ENCODE measurements at regions not wholly inside any gene's neighbourhood (a gene's known extent, or its start where the extent isn't known, plus 50 kb on each side); places are given as distances from the start of the nearest gene placed in this dataset.

DNA sequence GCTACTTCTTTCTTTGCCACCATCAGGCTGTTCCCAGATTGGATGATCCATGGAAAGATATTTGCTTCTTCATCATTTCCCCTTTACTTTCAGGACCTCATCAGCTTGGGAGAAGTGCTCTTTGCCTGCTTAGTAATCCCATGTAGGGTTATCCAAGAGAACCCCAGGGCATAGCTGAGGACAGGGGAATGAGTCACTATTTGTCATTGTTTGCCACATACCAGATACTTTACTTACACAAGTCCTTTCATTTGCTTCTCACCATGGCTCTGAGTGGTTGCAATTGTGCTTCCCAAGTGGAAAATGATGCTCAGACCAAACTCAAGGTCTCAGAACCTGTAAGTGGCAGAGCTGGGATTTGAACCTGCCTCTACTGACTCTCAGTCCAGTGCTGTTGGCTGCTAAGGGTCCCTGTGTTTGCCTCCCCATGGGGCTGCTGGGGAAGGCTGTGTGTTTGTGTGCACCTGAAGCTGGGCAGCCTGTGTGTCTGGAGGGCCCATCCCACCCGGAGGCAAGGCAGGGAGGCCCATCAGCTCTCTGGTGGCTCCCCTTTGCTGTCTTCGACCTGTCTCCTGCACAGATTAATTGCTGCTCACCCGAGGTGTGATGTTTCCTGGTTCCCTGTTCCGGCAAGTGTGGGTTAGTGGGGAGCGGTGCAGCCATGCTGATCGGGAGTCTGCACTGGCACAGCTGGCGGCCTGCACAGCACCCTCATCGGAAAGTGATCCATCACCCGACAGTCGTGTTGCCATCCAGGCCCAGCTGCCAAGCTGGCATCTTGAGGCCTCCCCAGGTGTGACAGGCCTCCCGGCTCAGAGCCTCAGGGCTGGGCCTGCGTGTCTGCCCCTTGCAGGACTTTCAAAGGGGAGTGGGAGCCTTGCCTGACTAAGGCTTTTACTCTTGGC is 228.8 kb downstream of the DHX35 start:
- Histone ChIP-seq H3K36me3 (ENCODE audit: insufficient read depth) (no peaks in the 10 kb centered on the region), H3K27ac (ENCODE audit: low read depth) (no peak overlapping the region), H3K4me2 (no peak overlapping the region), H3K79me2 (replicated peaks; ENCODE audit: insufficient read depth) (no peaks in the 10 kb centered on the region), H3F3A (replicated peaks; ENCODE audit: low read depth) (no peaks in the 10 kb centered on the region), H3K9me2 (ENCODE audit: insufficient read depth) (no peaks in the 10 kb centered on the region), H4K20me1 (replicated peaks; ENCODE audit: insufficient read depth) (no peaks in the 10 kb centered on the region), H3K4me3 (no peak overlapping the region), H2AFZ (no peak overlapping the region), H3K27me3 (ENCODE audit: insufficient read depth) (no peaks in the 10 kb centered on the region), H3K4me1 (ENCODE audit: insufficient read depth) (no peaks in the 10 kb centered on the region)
- ATAC-seq (no peak), DNase-seq (ENCODE audit: low spot score) (peak; percentile 5)
- Mint-ChIP-seq H3K4me1 (peaks cover 2% of the 10 kb centered on the region; the same call in 1 of the 3 replicates), H3K36me3 (ENCODE audit: low read depth) (no peaks in the 10 kb centered on the region), H3K4me3 (no peak overlapping the region), H3K27ac (no peak overlapping the region), H3K9me3 (peaks cover 3% of the 10 kb centered on the region; the same call in 1 of the 3 replicates), H3K27me3 (ENCODE audit: insufficient read depth, low read depth, poor library complexity) (no peaks in the 10 kb centered on the region)
- TF ChIP-seq, protein P1, sequence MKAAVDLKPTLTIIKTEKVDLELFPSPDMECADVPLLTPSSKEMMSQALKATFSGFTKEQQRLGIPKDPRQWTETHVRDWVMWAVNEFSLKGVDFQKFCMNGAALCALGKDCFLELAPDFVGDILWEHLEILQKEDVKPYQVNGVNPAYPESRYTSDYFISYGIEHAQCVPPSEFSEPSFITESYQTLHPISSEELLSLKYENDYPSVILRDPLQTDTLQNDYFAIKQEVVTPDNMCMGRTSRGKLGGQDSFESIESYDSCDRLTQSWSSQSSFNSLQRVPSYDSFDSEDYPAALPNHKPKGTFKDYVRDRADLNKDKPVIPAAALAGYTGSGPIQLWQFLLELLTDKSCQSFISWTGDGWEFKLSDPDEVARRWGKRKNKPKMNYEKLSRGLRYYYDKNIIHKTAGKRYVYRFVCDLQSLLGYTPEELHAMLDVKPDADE (IDR thresholded peaks at IDR 0.05) = no peak
- no peak for TF ChIP-seq EZH2phosphoT487 (IDR thresholded peaks at IDR 0.05; ENCODE audit: unreplicated experiment)
- no peak for TF ChIP-seq STAT1 (IDR thresholded peaks at IDR 0.05; ENCODE audit: unreplicated experiment)
- no peak for TF ChIP-seq NANOG (IDR thresholded peaks at IDR 0.05; ENCODE audit: borderline replicate concordance)
- no peak for TF ChIP-seq ZNF331 (CRISPR knock-in tag; IDR thresholded peaks at IDR 0.05; ENCODE audit: low read depth)
- TF ChIP-seq, protein P2, sequence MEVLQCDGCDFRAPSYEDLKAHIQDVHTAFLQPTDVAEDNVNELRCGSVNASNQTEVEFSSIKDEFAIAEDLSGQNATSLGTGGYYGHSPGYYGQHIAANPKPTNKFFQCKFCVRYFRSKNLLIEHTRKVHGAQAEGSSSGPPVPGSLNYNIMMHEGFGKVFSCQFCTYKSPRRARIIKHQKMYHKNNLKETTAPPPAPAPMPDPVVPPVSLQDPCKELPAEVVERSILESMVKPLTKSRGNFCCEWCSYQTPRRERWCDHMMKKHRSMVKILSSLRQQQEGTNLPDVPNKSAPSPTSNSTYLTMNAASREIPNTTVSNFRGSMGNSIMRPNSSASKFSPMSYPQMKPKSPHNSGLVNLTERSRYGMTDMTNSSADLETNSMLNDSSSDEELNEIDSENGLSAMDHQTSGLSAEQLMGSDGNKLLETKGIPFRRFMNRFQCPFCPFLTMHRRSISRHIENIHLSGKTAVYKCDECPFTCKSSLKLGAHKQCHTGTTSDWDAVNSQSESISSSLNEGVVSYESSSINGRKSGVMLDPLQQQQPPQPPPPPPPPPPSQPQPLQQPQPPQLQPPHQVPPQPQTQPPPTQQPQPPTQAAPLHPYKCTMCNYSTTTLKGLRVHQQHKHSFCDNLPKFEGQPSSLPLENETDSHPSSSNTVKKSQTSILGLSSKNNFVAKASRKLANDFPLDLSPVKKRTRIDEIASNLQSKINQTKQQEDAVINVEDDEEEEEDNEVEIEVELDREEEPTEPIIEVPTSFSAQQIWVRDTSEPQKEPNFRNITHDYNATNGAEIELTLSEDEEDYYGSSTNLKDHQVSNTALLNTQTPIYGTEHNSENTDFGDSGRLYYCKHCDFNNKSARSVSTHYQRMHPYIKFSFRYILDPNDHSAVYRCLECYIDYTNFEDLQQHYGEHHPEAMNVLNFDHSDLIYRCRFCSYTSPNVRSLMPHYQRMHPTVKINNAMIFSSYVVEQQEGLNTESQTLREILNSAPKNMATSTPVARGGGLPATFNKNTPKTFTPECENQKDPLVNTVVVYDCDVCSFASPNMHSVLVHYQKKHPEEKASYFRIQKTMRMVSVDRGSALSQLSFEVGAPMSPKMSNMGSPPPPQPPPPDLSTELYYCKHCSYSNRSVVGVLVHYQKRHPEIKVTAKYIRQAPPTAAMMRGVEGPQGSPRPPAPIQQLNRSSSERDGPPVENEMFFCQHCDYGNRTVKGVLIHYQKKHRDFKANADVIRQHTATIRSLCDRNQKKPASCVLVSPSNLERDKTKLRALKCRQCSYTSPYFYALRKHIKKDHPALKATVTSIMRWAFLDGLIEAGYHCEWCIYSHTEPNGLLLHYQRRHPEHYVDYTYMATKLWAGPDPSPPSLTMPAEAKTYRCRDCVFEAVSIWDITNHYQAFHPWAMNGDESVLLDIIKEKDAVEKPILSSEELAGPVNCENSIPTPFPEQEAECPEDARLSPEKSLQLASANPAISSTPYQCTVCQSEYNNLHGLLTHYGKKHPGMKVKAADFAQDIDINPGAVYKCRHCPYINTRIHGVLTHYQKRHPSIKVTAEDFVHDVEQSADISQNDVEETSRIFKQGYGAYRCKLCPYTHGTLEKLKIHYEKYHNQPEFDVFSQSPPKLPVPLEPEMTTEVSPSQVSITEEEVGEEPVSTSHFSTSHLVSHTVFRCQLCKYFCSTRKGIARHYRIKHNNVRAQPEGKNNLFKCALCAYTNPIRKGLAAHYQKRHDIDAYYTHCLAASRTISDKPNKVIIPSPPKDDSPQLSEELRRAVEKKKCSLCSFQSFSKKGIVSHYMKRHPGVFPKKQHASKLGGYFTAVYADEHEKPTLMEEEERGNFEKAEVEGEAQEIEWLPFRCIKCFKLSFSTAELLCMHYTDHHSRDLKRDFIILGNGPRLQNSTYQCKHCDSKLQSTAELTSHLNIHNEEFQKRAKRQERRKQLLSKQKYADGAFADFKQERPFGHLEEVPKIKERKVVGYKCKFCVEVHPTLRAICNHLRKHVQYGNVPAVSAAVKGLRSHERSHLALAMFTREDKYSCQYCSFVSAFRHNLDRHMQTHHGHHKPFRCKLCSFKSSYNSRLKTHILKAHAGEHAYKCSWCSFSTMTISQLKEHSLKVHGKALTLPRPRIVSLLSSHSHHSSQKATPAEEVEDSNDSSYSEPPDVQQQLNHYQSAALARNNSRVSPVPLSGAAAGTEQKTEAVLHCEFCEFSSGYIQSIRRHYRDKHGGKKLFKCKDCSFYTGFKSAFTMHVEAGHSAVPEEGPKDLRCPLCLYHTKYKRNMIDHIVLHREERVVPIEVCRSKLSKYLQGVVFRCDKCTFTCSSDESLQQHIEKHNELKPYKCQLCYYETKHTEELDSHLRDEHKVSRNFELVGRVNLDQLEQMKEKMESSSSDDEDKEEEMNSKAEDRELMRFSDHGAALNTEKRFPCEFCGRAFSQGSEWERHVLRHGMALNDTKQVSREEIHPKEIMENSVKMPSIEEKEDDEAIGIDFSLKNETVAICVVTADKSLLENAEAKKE (CRISPR knock-in tag; IDR thresholded peaks at IDR 0.05) = no peak
- TF ChIP-seq, protein P3, sequence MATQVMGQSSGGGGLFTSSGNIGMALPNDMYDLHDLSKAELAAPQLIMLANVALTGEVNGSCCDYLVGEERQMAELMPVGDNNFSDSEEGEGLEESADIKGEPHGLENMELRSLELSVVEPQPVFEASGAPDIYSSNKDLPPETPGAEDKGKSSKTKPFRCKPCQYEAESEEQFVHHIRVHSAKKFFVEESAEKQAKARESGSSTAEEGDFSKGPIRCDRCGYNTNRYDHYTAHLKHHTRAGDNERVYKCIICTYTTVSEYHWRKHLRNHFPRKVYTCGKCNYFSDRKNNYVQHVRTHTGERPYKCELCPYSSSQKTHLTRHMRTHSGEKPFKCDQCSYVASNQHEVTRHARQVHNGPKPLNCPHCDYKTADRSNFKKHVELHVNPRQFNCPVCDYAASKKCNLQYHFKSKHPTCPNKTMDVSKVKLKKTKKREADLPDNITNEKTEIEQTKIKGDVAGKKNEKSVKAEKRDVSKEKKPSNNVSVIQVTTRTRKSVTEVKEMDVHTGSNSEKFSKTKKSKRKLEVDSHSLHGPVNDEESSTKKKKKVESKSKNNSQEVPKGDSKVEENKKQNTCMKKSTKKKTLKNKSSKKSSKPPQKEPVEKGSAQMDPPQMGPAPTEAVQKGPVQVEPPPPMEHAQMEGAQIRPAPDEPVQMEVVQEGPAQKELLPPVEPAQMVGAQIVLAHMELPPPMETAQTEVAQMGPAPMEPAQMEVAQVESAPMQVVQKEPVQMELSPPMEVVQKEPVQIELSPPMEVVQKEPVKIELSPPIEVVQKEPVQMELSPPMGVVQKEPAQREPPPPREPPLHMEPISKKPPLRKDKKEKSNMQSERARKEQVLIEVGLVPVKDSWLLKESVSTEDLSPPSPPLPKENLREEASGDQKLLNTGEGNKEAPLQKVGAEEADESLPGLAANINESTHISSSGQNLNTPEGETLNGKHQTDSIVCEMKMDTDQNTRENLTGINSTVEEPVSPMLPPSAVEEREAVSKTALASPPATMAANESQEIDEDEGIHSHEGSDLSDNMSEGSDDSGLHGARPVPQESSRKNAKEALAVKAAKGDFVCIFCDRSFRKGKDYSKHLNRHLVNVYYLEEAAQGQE (IDR thresholded peaks at IDR 0.05; ENCODE audit: unreplicated experiment) = no peak
- TF ChIP-seq, protein P4, sequence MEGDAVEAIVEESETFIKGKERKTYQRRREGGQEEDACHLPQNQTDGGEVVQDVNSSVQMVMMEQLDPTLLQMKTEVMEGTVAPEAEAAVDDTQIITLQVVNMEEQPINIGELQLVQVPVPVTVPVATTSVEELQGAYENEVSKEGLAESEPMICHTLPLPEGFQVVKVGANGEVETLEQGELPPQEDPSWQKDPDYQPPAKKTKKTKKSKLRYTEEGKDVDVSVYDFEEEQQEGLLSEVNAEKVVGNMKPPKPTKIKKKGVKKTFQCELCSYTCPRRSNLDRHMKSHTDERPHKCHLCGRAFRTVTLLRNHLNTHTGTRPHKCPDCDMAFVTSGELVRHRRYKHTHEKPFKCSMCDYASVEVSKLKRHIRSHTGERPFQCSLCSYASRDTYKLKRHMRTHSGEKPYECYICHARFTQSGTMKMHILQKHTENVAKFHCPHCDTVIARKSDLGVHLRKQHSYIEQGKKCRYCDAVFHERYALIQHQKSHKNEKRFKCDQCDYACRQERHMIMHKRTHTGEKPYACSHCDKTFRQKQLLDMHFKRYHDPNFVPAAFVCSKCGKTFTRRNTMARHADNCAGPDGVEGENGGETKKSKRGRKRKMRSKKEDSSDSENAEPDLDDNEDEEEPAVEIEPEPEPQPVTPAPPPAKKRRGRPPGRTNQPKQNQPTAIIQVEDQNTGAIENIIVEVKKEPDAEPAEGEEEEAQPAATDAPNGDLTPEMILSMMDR (conservative IDR thresholded peaks at IDR 0.05; ENCODE audit: low read depth in 2 of 2) = no peak
- TF ChIP-seq CREB1 (CRISPR knock-in tag; IDR thresholded peaks at IDR 0.05; ENCODE audit: low read depth) = no peak
- no peak for TF ChIP-seq JUNB (IDR thresholded peaks at IDR 0.05; ENCODE audit: unreplicated experiment)
- no peak for TF ChIP-seq POLR2AphosphoS5 (IDR thresholded peaks at IDR 0.05; ENCODE audit: low read depth)
- TF ChIP-seq ZNF114 (CRISPR knock-in tag; IDR thresholded peaks at IDR 0.05) = no peak
- no peak for TF ChIP-seq EZH2 (IDR thresholded peaks at IDR 0.05; ENCODE audit: low read depth, unreplicated experiment)
